SK-N-SH (cell line): ENCODE measurements at regions not wholly inside any gene's neighbourhood (a gene's known extent, or its start where the extent isn't known, plus 50 kb on each side); places are given as distances from the start of the nearest gene placed in this dataset.

Experiments
- CTCF ChIA-PET: fragments of 300-600, 350-600 bp; formaldehyde crosslinking; extraction: SDS; loops from one replicate; lab custom pipeline; 2021; lab: Yijun Ruan, JAX
- POLR2A ChIA-PET: fragments of 350-600 bp; sonication (Branson Sonifier 250); formaldehyde crosslinking; extraction: SDS; loops from one replicate; lab custom pipeline; 2020; ENCODE audit warnings: antibody characterized with exemption, inconsistent platforms; lab: Yijun Ruan, JAX
- DNase-seq: peaks from one replicate; pipeline ENCODE4 v3.0.0; 2012
- H2AFZ ChIP-seq: fragments of 200-600 bp; sonication (generic); 2 replicates; pipeline ENCODE4 v1.8.1; 2016; ENCODE audit warnings: antibody characterized with exemption, mild to moderate bottlenecking, low read depth
- H3F3A ChIP-seq: fragments of 200-600 bp; sonication (generic); replicated peaks from 2 replicates; pipeline ENCODE3; 2016; ENCODE audit warnings: antibody characterized with exemption, mild to moderate bottlenecking; ENCODE audit not compliant: insufficient read depth
- H3K27ac ChIP-seq, 2 experiments: fragments of 200-500 bp in 1 of 2; fragments of 200-600 bp in 1 of 2; sonication (Bioruptor generic) in 1 of 2; sonication (generic), shearing (Covaris generic) in 1 of 2; 2 replicates each; pipeline versions ENCODE4 v1.5.1 to v1.6.1; 2014 to 2016; ENCODE audit warnings: low read depth in 2 of 2, inconsistent platforms in 1 of 2, low read length in 1 of 2, mild to moderate bottlenecking in 1 of 2, mixed read lengths in 1 of 2
- H3K27me3 ChIP-seq: fragments of 200-600 bp; sonication (generic), shearing (Covaris generic); 2 replicates; pipeline ENCODE4 v1.6.1; 2016; ENCODE audit warnings: mixed run types; ENCODE audit not compliant: insufficient read depth
- H3K36me3 ChIP-seq, 2 experiments: fragments of 200-500 bp in 1 of 2; fragments of 200-600 bp in 1 of 2; sonication (Bioruptor generic) in 1 of 2; sonication (generic) in 1 of 2; replicated peaks in 1 of 2; 2 replicates each; pipeline versions ENCODE3 to v1.5.1; 2014 to 2016; ENCODE audit warnings: low read length in 1 of 2, mild to moderate bottlenecking in 1 of 2; ENCODE audit not compliant: insufficient read depth in 2 of 2, control insufficient read depth in 1 of 2
- H3K4me1 ChIP-seq, 2 experiments: fragments of 200-500 bp in 1 of 2; fragments of 200-600 bp in 1 of 2; sonication (Bioruptor generic) in 1 of 2; sonication (generic), shearing (Covaris generic) in 1 of 2; 2 replicates each; pipeline versions ENCODE4 v1.5.1 to v1.6.1; 2014 to 2016; ENCODE audit warnings: low read depth in 1 of 2, low read length in 1 of 2, mixed run types in 1 of 2; ENCODE audit not compliant: insufficient read depth in 2 of 2, control insufficient read depth in 1 of 2
- H3K4me2 ChIP-seq: fragments of 200-600 bp; sonication (generic), shearing (Covaris generic); 2 replicates; pipeline ENCODE4 v1.6.1; 2017; ENCODE audit warnings: mixed run types
- H3K4me3 ChIP-seq, 2 experiments: fragments of 200-500 bp in 1 of 2; fragments of 200-600 bp in 1 of 2; sonication (Bioruptor generic) in 1 of 2; sonication (generic), shearing (Covaris generic) in 1 of 2; 2 replicates each; pipeline versions ENCODE4 v1.5.1 to v1.8.1; 2014 to 2016; ENCODE audit warnings: low read depth in 2 of 2, inconsistent platforms in 1 of 2, low read length in 1 of 2, mild to moderate bottlenecking in 1 of 2, mixed read lengths in 1 of 2, moderate library complexity in 1 of 2
- H3K79me2 ChIP-seq: fragments of 200-600 bp; sonication (generic); 2 replicates; pipeline ENCODE4 v1.8.1; 2017; ENCODE audit warnings: mild to moderate bottlenecking; ENCODE audit not compliant: insufficient read depth
- H3K9ac ChIP-seq: fragments of 200-600 bp; sonication (generic); 2 replicates; pipeline ENCODE4 v1.6.1; 2017; ENCODE audit warnings: mixed run types
- H3K9me2 ChIP-seq: fragments of 200-600 bp; sonication (generic); 2 replicates; pipeline ENCODE4 v1.6.1; 2017; ENCODE audit warnings: mixed run types
- H3K9me3 ChIP-seq: fragments of 200-600 bp; sonication (generic); 2 replicates; pipeline ENCODE4 v1.6.1; 2017; ENCODE audit warnings: mixed run types, mild to moderate bottlenecking, moderate library complexity
- H4K20me1 ChIP-seq: fragments of 200-600 bp; sonication (generic); 2 replicates; pipeline ENCODE4 v1.6.1; 2017; ENCODE audit warnings: mild to moderate bottlenecking, mixed run types; ENCODE audit not compliant: insufficient read depth
- CHD2 ChIP-seq: fragments of 150-350 bp; IDR thresholded peaks from 2 replicates; pipeline ENCODE4 v1.6.1; 2018; ENCODE audit warnings: low read length; ENCODE audit not compliant: partially characterized antibody
- ELF1 ChIP-seq: IDR thresholded peaks from 2 replicates; pipeline ENCODE4 v1.4.0; 2012
- EP300 ChIP-seq, 2 experiments: IDR thresholded peaks; 2 replicates each; pipeline versions ENCODE4 v1.4.0 to v1.6.1; 2012; ENCODE audit warnings: borderline replicate concordance in 1 of 2, low read depth in 1 of 2, low read length in 1 of 2
- EZH2phosphoT487 ChIP-seq: fragments of 200-600 bp; sonication (generic); IDR thresholded peaks from 2 replicates; pipeline ENCODE4 v1.6.1; 2017; ENCODE audit warnings: low read depth, mixed run types, mild to moderate bottlenecking, antibody characterized with exemption, moderate library complexity, borderline replicate concordance
- FOXJ3 ChIP-seq: sonication (generic); formaldehyde crosslinking; IDR thresholded peaks from 2 replicates; pipeline ENCODE4 v1.5.1; 2020; ENCODE audit warnings: mild to moderate bottlenecking, missing genetic modification reagents
- GABPA ChIP-seq: IDR thresholded peaks from 2 replicates; pipeline ENCODE4 v1.4.0; 2012; ENCODE audit warnings: low read depth, mild to moderate bottlenecking
- GATA2 ChIP-seq: sonication (generic); formaldehyde crosslinking; IDR thresholded peaks from 2 replicates; pipeline ENCODE4 v1.5.0; 2020; ENCODE audit warnings: mild to moderate bottlenecking, missing genetic modification reagents
- IRF3 ChIP-seq: fragments of 150-350 bp; IDR thresholded peaks from 2 replicates; pipeline ENCODE4 v1.6.1; 2016; ENCODE audit warnings: mild to moderate bottlenecking, low read depth, low read length
- MXI1 ChIP-seq: IDR thresholded peaks from 2 replicates; pipeline ENCODE4 v1.6.1; 2012; ENCODE audit warnings: mild to moderate bottlenecking, low read depth, low read length, improper control_type of control experiment
- PBX3 ChIP-seq: IDR thresholded peaks from 2 replicates; pipeline ENCODE4; 2012
- RAD21 ChIP-seq: IDR thresholded peaks from 2 replicates; pipeline ENCODE4 v1.6.1; 2012; ENCODE audit warnings: mild to moderate bottlenecking, low read length
- REST ChIP-seq: IDR thresholded peaks from 2 replicates; pipeline ENCODE4 v1.6.1; 2012; ENCODE audit warnings: mild to moderate bottlenecking, low read depth, low read length, moderate library complexity
- RXRA ChIP-seq: IDR thresholded peaks from 2 replicates; pipeline ENCODE4 v1.4.0; 2012; ENCODE audit warnings: low read depth, mild to moderate bottlenecking, borderline replicate concordance
- SIN3A ChIP-seq: IDR thresholded peaks from 2 replicates; pipeline ENCODE4 v1.6.1; 2012; ENCODE audit warnings: low read depth, mild to moderate bottlenecking, low read length, moderate library complexity, borderline replicate concordance
- USF1 ChIP-seq: IDR thresholded peaks from 2 replicates; pipeline ENCODE4 v1.4.0; 2012; ENCODE audit warnings: low read depth, borderline replicate concordance
- whole genome bisulfite sequencing: methylation state at CpG from one replicate; pipeline ENCODE4 v1.1.6; 2017; ENCODE audit warnings: low lambda C conversion rate; 5-methylcytosine and 5-hydroxymethylcytosine counted together

GRCh38 chr21:38997051-38997842 is 186.0 kb downstream of the PSMG1 start:
- Histone ChIP-seq H3K9ac (no peak overlapping the region), H3K9me2 (no peaks in the 10 kb centered on the region), H3F3A (peaks cover 10% of the 10 kb centered on the region), H3K4me3 (no peak overlapping the region), H3K4me2 (no peak overlapping the region), H3K27me3 (no peaks in the 10 kb centered on the region), H2AFZ (no peak overlapping the region), H3K79me2 (no peaks in the 10 kb centered on the region), H3K27ac (no peak overlapping the region), H3K4me1 (peaks cover 19 to 46% of the 10 kb centered on the region in 2 experiments; a peak in 3 of 4 replicates), H3K36me3 (no peaks in the 10 kb centered on the region), H3K9me3 (no peaks in the 10 kb centered on the region), H4K20me1 (no peaks in the 10 kb centered on the region)
- POLR2A ChIA-PET: no interaction called here
- CTCF ChIA-PET: interaction anchor here (1.1 kb wide), 1 partner anchor 129 kb away, joined by 3 read pairs; no protein-coding TSS in a partner anchor
- no peak for DNase-seq
- 85% methylated on average over 10 of the region's 10 CpGs for WGBS
- TF ChIP-seq SIN3A: no peak
- TF ChIP-seq REST: no peak
- no peak for TF ChIP-seq ELF1
- no peak for TF ChIP-seq RAD21
- no peak for TF ChIP-seq IRF3
- TF ChIP-seq GATA2 (CRISPR knock-in tag): no peak
- no peak for TF ChIP-seq PBX3
- no peak for TF ChIP-seq EP300 (IDR thresholded peaks at IDR 0.05; ENCODE audit: borderline replicate concordance in 1 of 2, low read depth in 1 of 2, low read length in 1 of 2)
- TF ChIP-seq FOXJ3 (CRISPR knock-in tag): no peak
- TF ChIP-seq RXRA: no peak
- no peak for TF ChIP-seq EZH2phosphoT487
- no peak for TF ChIP-seq CHD2
- no peak for TF ChIP-seq GABPA
- TF ChIP-seq MXI1: no peak
- TF ChIP-seq USF1: no peak
